ENCODE measurements at regions not wholly inside any gene's neighbourhood (a gene's known extent, or its start where the extent isn't known, plus 50 kb on each side); places are given as distances from the start of the nearest gene placed in this dataset.

- DNase-seq (ENCODE audit: low read depth): no peak
Observed at GRCh38 chr16:62105244-62105643, 69.0 kb upstream of the CDH8 start.

GRCh38 chr16:62102588-62102987 is 66.3 kb upstream of the CDH8 start:
- no peak for DNase-seq (ENCODE audit: low read depth)

DNA sequence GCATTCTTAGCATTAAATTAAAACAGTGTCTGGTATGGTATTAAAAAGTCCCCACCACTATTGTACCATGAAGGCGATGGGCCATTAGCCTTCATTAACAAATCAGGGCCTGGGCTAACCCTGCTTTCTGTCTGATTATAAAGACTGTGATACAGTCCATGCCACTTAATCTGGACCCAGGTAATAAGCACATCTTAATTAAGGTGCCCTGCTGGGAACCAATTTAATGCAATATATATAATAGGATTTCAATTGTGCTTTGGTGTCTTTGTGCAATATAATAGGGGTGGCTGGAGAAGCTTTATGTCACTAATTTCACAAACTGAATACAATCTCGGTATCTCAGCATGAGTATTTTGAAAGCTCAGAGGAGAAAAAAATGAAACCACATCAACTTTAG is 64.4 kb upstream of the CDH8 start:
- DNase-seq (ENCODE audit: low read depth): no peak

DNA sequence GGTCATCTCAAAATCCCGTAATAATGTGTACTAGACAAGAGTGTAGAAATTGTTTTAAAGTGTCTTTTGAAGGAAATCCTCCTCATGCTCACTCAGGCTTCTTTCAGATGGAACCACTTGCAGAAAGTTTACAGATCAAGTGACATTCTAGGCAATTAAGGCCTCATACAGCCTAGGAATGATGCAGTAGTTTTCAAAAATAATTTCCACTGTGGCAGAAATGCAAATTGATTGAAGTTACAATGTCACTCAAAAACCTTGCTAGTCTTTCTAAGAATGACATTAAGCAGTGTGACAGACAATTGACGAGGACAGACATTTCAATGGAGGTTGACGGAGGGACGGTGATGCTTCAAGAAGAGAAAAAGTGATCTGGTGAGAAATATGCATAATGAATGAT is 53.5 kb upstream of the CDH8 start:
- DNase-seq (ENCODE audit: low read depth): no peak

DNA sequence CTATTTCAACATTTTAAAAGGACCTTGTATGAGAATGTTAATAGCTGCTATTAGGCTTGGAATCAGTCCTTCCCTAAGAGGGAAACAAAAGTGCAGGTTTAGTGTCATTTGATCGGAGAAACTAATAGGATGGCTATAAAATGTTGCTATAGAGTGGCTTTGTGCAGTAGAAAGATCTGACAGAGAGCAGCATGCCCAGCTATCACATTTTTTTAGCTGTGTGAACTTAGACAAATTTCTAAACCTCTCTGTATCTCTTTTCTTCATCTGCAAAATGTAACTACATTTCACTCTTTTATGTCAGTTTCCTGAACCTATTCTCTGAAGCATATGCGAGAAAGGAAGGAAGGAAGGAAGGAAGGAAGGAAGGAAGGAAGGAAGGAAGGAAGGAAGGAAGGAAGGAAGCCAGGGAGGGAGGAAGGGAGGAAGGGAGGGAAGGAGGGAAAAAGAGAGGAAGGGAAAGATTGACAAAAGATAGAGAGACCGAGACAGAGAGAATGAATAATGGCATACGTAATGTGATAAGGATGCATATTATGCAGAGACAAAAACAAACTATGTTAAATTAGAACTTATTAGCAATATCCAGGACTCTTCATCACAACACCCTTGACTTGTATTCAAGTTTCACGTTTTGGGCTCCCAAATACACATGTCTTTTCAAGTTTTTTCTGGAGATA is 52.6 kb upstream of the CDH8 start:
- DNase-seq (ENCODE audit: low read depth): no peak

All from renal cortical epithelial cell (primary cell).